H1 (cell line): ENCODE measurements at regions not wholly inside any gene's neighbourhood (a gene's known extent, or its start where the extent isn't known, plus 50 kb on each side); places are given as distances from the start of the nearest gene placed in this dataset.

Source experiments
- CTCF ChIA-PET: fragments of 300-600 bp; sonication (Branson Sonifier 250); formaldehyde crosslinking; loops from one replicate; lab custom pipeline; 2021; ENCODE audit not compliant: partially characterized antibody; lab: Charles Lee
- POLR2A ChIA-PET: fragments of 300-600 bp; sonication (Branson Sonifier 250); formaldehyde crosslinking; loops from one replicate; lab custom pipeline; 2021; ENCODE audit warnings: inconsistent platforms; ENCODE audit not compliant: partially characterized antibody; lab: Charles Lee
- DNase-seq, 2 experiments: peaks; one replicate each; pipeline versions ENCODE4 v3.0.0 to v3.0.0-alpha.2; 2010 to 2022; ENCODE audit warnings: low spot score in 2 of 2, low read depth in 1 of 2, mixed read lengths in 1 of 2
- FAIRE-seq: peaks from 2 replicates; lab custom pipeline; 2011; peaks lifted over from hg19 to GRCh38; lab: Jason Lieb, UNC
- H2AFZ ChIP-seq: 2 replicates; pipeline ENCODE4 v1.8.1; 2012; ENCODE audit warnings: low read length, inconsistent platforms
- H2AK5ac ChIP-seq: 2 replicates; pipeline ENCODE4 v1.6.1; 2013; ENCODE audit warnings: low read depth, low read length
- H2BK120ac ChIP-seq: replicated peaks from 2 replicates; pipeline ENCODE3; 2013; ENCODE audit warnings: low read depth, low read length, inconsistent platforms
- H2BK12ac ChIP-seq: 2 replicates; pipeline ENCODE4 v1.6.1; 2013; ENCODE audit warnings: low read depth, low read length
- H2BK15ac ChIP-seq: 2 replicates; pipeline ENCODE4 v1.6.1; 2013; ENCODE audit warnings: low read length
- H2BK20ac ChIP-seq: 2 replicates; pipeline ENCODE4 v1.6.1; 2013; ENCODE audit warnings: low read length
- H2BK5ac ChIP-seq: 2 replicates; pipeline ENCODE4 v1.6.1; 2013; ENCODE audit warnings: low read depth, low read length
- H3K14ac ChIP-seq: 2 replicates; pipeline ENCODE4 v1.6.1; 2013; ENCODE audit warnings: inconsistent platforms; ENCODE audit not compliant: insufficient read length
- H3K18ac ChIP-seq: 2 replicates; pipeline ENCODE4 v1.6.1; 2013; ENCODE audit warnings: low read length; ENCODE audit errors: extremely low read depth
- H3K23ac ChIP-seq: 2 replicates; pipeline ENCODE4 v1.6.1; 2013; ENCODE audit warnings: inconsistent platforms; ENCODE audit not compliant: insufficient read length
- H3K23me2 ChIP-seq: 2 replicates; pipeline ENCODE4 v1.6.1; 2013; ENCODE audit warnings: low read depth, low read length
- H3K27ac ChIP-seq: 2 replicates; pipeline ENCODE4 v1.6.1; 2011; ENCODE audit warnings: low read depth, low read length, inconsistent platforms
- H3K27me3 ChIP-seq, 4 experiments: replicated peaks in 1 of 4; 1 replicate in 1 of 4; 2 replicates in 3 of 4; pipeline versions ENCODE4 v1.6.1 to v1.8.1; 2011 to 2013; ENCODE audit warnings: low read length in 3 of 4, mild to moderate bottlenecking in 3 of 4, inconsistent platforms in 2 of 4, mixed read lengths in 2 of 4, moderate library complexity in 1 of 4; ENCODE audit not compliant: control insufficient read depth in 3 of 4, insufficient read depth in 3 of 4; ENCODE audit errors: extremely low read depth in 1 of 4
- H3K36me3 ChIP-seq, 4 experiments: 2 replicates each; pipeline versions ENCODE4 v1.6.1 to v1.8.1; 2011 to 2013; ENCODE audit warnings: mild to moderate bottlenecking in 4 of 4, low read length in 3 of 4, moderate library complexity in 2 of 4, control low read depth in 1 of 4, inconsistent platforms in 1 of 4; ENCODE audit not compliant: insufficient read depth in 4 of 4, control insufficient read depth in 2 of 4
- H3K4ac ChIP-seq: replicated peaks from 2 replicates; pipeline ENCODE3; 2013; ENCODE audit warnings: low read length, low read depth, mixed read lengths, inconsistent platforms; ENCODE audit not compliant: insufficient read length
- H3K4me1 ChIP-seq, 4 experiments: replicated peaks in 1 of 4; 1 replicate in 1 of 4; 2 replicates in 3 of 4; pipeline versions ENCODE4 v1.6.1 to v1.8.1; 2011 to 2013; ENCODE audit warnings: low read length in 3 of 4, inconsistent platforms in 2 of 4, mixed read lengths in 1 of 4; ENCODE audit not compliant: insufficient read depth in 4 of 4, control insufficient read depth in 3 of 4
- H3K4me2 ChIP-seq, 2 experiments: 2 replicates each; pipeline versions ENCODE4 v1.6.1 to v1.8.1; 2011 to 2013; ENCODE audit warnings: low read depth in 2 of 2, low read length in 2 of 2, control low read depth in 1 of 2, inconsistent platforms in 1 of 2, mild to moderate bottlenecking in 1 of 2; ENCODE audit not compliant: insufficient read depth in 1 of 2
- H3K4me3 ChIP-seq, 4 experiments: fragments of 200-600, 300-600 bp in 1 of 4; sonication (generic), shearing (Covaris generic), sonication (Bioruptor Twin) in 1 of 4; 2 replicates each; pipeline versions ENCODE4 v1.5.1 to v1.8.1; 2011 to 2016; ENCODE audit warnings: low read length in 4 of 4, low read depth in 3 of 4, control low read depth in 2 of 4, inconsistent platforms in 2 of 4, mild to moderate bottlenecking in 2 of 4, mixed read lengths in 1 of 4, moderate library complexity in 1 of 4; ENCODE audit not compliant: insufficient read depth in 2 of 4; ENCODE audit errors: extremely low read depth in 1 of 4
- H3K56ac ChIP-seq: replicated peaks from 2 replicates; pipeline ENCODE3; 2013; ENCODE audit warnings: low read depth, mild to moderate bottlenecking, mixed read lengths, low read length, inconsistent platforms; ENCODE audit not compliant: insufficient read length
- H3K79me1 ChIP-seq: 2 replicates; pipeline ENCODE4 v1.6.1; 2013; ENCODE audit warnings: low read depth, low read length, control low read depth
- H3K79me2 ChIP-seq, 2 experiments: 2 replicates each; pipeline versions ENCODE4 v1.6.1 to v1.8.1; 2012 to 2013; ENCODE audit warnings: low read length in 2 of 2, mild to moderate bottlenecking in 2 of 2, inconsistent platforms in 1 of 2; ENCODE audit not compliant: insufficient read depth in 2 of 2, control insufficient read depth in 1 of 2
- H3K9ac ChIP-seq, 4 experiments: replicated peaks in 1 of 4; 1 replicate in 1 of 4; 2 replicates in 3 of 4; pipeline versions ENCODE4 v1.6.1 to v1.8.1; 2011 to 2013; ENCODE audit warnings: low read depth in 3 of 4, low read length in 3 of 4, control low read depth in 2 of 4, mild to moderate bottlenecking in 2 of 4, moderate library complexity in 2 of 4, inconsistent platforms in 1 of 4; ENCODE audit errors: extremely low read depth in 1 of 4
- H3K9me3 ChIP-seq, 2 experiments: 2 replicates each; pipeline versions ENCODE4 v1.6.1 to v1.8.1; 2012 to 2013; ENCODE audit warnings: mild to moderate bottlenecking in 2 of 2, moderate library complexity in 2 of 2, control low read depth in 1 of 2, inconsistent platforms in 1 of 2, low read depth in 1 of 2, low read length in 1 of 2, mixed read lengths in 1 of 2; ENCODE audit not compliant: insufficient read depth in 2 of 2
- H4K20me1 ChIP-seq, 2 experiments: replicated peaks in 1 of 2; 2 replicates each; pipeline versions ENCODE3 to v1.8.1; 2011 to 2013; ENCODE audit warnings: inconsistent platforms in 2 of 2, low read length in 2 of 2, mild to moderate bottlenecking in 1 of 2; ENCODE audit not compliant: insufficient read depth in 2 of 2, control insufficient read depth in 1 of 2
- H4K5ac ChIP-seq: 2 replicates; pipeline ENCODE4 v1.6.1; 2013; ENCODE audit warnings: low read length, low read depth, mixed read lengths, inconsistent platforms; ENCODE audit not compliant: insufficient read length
- H4K8ac ChIP-seq: 2 replicates; pipeline ENCODE4 v1.8.0; 2013; ENCODE audit warnings: mild to moderate bottlenecking, moderate library complexity, low read length, inconsistent platforms; ENCODE audit not compliant: insufficient read depth; ENCODE audit errors: extremely low read depth
- H4K91ac ChIP-seq: replicated peaks from 2 replicates; pipeline ENCODE3; 2013; ENCODE audit warnings: low read length, mixed read lengths, inconsistent platforms; ENCODE audit not compliant: insufficient read length
- CBX5 ChIP-seq: fragments of 300-800, 300-1000 bp; sonication (generic); IDR thresholded peaks from 2 replicates; pipeline ENCODE4 v1.7.1; 2016; ENCODE audit warnings: antibody characterized with exemption, low read length, low read depth
- CEBPB ChIP-seq: IDR thresholded peaks from 2 replicates; pipeline ENCODE4 v1.6.1; 2012; ENCODE audit warnings: low read depth, low read length
- CREB1 ChIP-seq: IDR thresholded peaks from 2 replicates; pipeline ENCODE4 v1.6.1; 2012; ENCODE audit warnings: inconsistent platforms
- WGBS, 2 experiments: shearing (Covaris generic) in 1 of 2; methylation state at CpG; one replicate each; pipeline versions ENCODE4 v1.1.6 to v1.1.7; 2013 to 2015; ENCODE audit warnings: low lambda C conversion rate in 2 of 2, mixed read lengths in 2 of 2, inconsistent platforms in 1 of 2, low coverage in 1 of 2, missing lambda C conversion rate in 1 of 2; ENCODE audit not compliant: insufficient replicate concordance in 2 of 2, insufficient coverage in 1 of 2, insufficient read length in 1 of 2; ENCODE audit errors: extremely low coverage in 1 of 2, missing lambda C conversion rate in 1 of 2; 5-methylcytosine and 5-hydroxymethylcytosine counted together
- TF ChIP-seq, protein P1 (sequence below): IDR thresholded peaks from 2 replicates; pipeline ENCODE4 v1.6.1; 2012; ENCODE audit warnings: low read length, inconsistent platforms

DNA sequence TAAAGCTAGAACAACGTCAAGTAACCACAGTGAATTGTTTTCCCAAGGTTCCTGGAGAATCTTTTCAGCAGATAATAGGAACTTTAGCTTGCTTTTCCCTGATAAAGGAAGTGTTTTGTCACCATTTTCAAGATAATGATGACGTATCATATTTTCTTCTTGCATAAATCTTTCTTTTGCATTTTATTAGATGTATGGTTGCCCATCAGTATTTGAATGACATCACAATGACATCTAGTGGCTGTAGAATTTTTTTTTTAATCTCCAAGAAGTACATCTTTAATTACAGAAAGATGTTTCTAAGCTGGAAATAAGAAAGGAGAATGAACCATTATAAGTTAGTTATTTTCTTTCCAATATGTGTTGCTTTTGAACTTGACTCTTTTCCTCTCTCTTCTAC lies 83.0 kb downstream of the CENPW start:
- Histone ChIP-seq H3K56ac (no peak overlapping the region), H3K9me3 (no peaks in the 10 kb centered on the region), H3K36me3 (no peaks in the 10 kb centered on the region), H3K4me1 (no peaks in the 10 kb centered on the region), H2BK15ac (no peak overlapping the region), H2AFZ (no peak overlapping the region), H2AK5ac (no peak overlapping the region), H2BK12ac (no peak overlapping the region), H4K20me1 (no peaks in the 10 kb centered on the region), H3K18ac (no peak overlapping the region), H3K23me2 (no peaks in the 10 kb centered on the region; the same call in 1 of the 2 replicates), H3K14ac (no peak overlapping the region), H3K4ac (no peak overlapping the region), H4K5ac (no peak overlapping the region), H3K4me2 (no peak overlapping the region), H4K91ac (no peak overlapping the region), H3K27ac (no peak overlapping the region)
- ChIA-PET CTCF (no interaction called here), POLR2A (no interaction called here)
- FAIRE-seq (no peak), DNase-seq (no peak)
- TF ChIP-seq CREB1: no peak
- TF ChIP-seq, protein P1, sequence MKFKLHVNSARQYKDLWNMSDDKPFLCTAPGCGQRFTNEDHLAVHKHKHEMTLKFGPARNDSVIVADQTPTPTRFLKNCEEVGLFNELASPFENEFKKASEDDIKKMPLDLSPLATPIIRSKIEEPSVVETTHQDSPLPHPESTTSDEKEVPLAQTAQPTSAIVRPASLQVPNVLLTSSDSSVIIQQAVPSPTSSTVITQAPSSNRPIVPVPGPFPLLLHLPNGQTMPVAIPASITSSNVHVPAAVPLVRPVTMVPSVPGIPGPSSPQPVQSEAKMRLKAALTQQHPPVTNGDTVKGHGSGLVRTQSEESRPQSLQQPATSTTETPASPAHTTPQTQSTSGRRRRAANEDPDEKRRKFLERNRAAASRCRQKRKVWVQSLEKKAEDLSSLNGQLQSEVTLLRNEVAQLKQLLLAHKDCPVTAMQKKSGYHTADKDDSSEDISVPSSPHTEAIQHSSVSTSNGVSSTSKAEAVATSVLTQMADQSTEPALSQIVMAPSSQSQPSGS: no peak
- no peak for TF ChIP-seq CBX5
- TF ChIP-seq CEBPB: no peak
- TF ChIP-seq, all 59 proteins: peak for 0
- H2BK120ac ChIP-seq: no peak overlapping the region
- H3K79me1 ChIP-seq: no peaks in the 10 kb centered on the region
- no peak overlapping the region for H2BK20ac ChIP-seq
- H3K27me3 ChIP-seq: no peaks in the 10 kb centered on the region
- no peak overlapping the region for H3K9ac ChIP-seq
- no peak overlapping the region for H3K4me3 ChIP-seq
- WGBS, 2 experiments: 95% methylated on average over 2 of the region's 2 CpGs; no CpG with 5 or more reads in 1 of the 2 experiments
- H4K8ac ChIP-seq: no peak overlapping the region
- no peak overlapping the region for H3K23ac ChIP-seq
- no peaks in the 10 kb centered on the region for H3K79me2 ChIP-seq
- no peak overlapping the region for H2BK5ac ChIP-seq
